GM12878 (cell line): ENCODE measurements at regions not wholly inside any gene's neighbourhood (a gene's known extent, or its start where the extent isn't known, plus 50 kb on each side); places are given as distances from the start of the nearest gene placed in this dataset.

ENCODE experiments used
- ATAC-seq: fragments of 200-7000 bp; cut with Tn5 transposase; 3 replicates; pipeline ENCODE4 v1.9.1; 2020; ENCODE audit warnings: mild to moderate bottlenecking, moderate library complexity
- BruUV-seq: library from RNA; stranded (reverse); fragments of 400-500 nt; replicated peaks from 2 replicates; lab custom pipeline; 2021; lab: Mats Ljungman, UMichigan
- CTCF ChIA-PET: fragments of 300-600 bp; sonication (Branson Sonifier 250); formaldehyde crosslinking; extraction: SDS; loops from one replicate; lab custom pipeline; 2021; ENCODE audit warnings: inconsistent platforms; lab: Yijun Ruan, JAX
- POLR2A ChIA-PET: fragments of 350-600 bp; formaldehyde crosslinking; extraction: SDS; loops from one replicate; lab custom pipeline; 2021; ENCODE audit warnings: inconsistent platforms; lab: Charles Lee
- RAD21 ChIA-PET: fragments of 300-600 bp; sonication (Branson Sonifier 250); formaldehyde crosslinking; loops from one replicate; lab custom pipeline; 2023; ENCODE audit warnings: antibody characterized with exemption; ENCODE audit not compliant: unreplicated experiment; lab: Charles Lee
- SMC1A ChIA-PET: fragments of 300-600 bp; sonication (Branson Sonifier 250); formaldehyde crosslinking; loops from one replicate; lab custom pipeline; 2023; ENCODE audit not compliant: unreplicated experiment, uncharacterized antibody; lab: Charles Lee
- DNase-seq: peaks from one replicate; pipeline ENCODE4 v3.0.0-alpha.2; 2011; ENCODE audit warnings: low read depth, low spot score
- FAIRE-seq: peaks from 3 replicates; lab custom pipeline; 2011; peaks lifted over from hg19 to GRCh38; lab: Jason Lieb, UNC
- H2AFZ ChIP-seq: 2 replicates; pipeline ENCODE4 v1.6.0; 2011; ENCODE audit warnings: low read depth, low read length, control low read depth; ENCODE audit not compliant: control insufficient read depth
- H3K27ac ChIP-seq: 2 replicates; pipeline ENCODE4 v1.5.1; 2011; ENCODE audit warnings: control low read depth; ENCODE audit not compliant: control insufficient read depth, insufficient read depth
- H3K27me3 ChIP-seq, 2 experiments: replicated peaks in 1 of 2; 2 replicates each; pipeline versions ENCODE4 v1.6.0 to v1.6.1; 2011; ENCODE audit warnings: low read length in 1 of 2; ENCODE audit not compliant: control insufficient read depth in 2 of 2, insufficient read depth in 2 of 2
- H3K36me3 ChIP-seq, 2 experiments: 2 replicates each; pipeline ENCODE4 v1.5.1; 2011; ENCODE audit warnings: low read length in 1 of 2; ENCODE audit not compliant: control insufficient read depth in 2 of 2, insufficient read depth in 2 of 2
- H3K4me1 ChIP-seq: 2 replicates; pipeline ENCODE4 v1.6.1; 2011; ENCODE audit warnings: mild to moderate bottlenecking, low read length, moderate library complexity, mixed read lengths; ENCODE audit not compliant: control insufficient read depth, insufficient read depth
- H3K4me2 ChIP-seq: 2 replicates; pipeline ENCODE4 v1.6.0; 2011; ENCODE audit warnings: control low read depth; ENCODE audit not compliant: control insufficient read depth, insufficient read depth
- H3K4me3 ChIP-seq: fragments of 200-600 bp; sonication (generic); 2 replicates; pipeline ENCODE4 v1.5.1; 2016
- H3K79me2 ChIP-seq: 2 replicates; pipeline ENCODE4 v1.6.0; 2011; ENCODE audit warnings: low read length; ENCODE audit not compliant: control insufficient read depth, insufficient read depth
- H3K9ac ChIP-seq: 2 replicates; pipeline ENCODE4 v1.8.0; 2011; ENCODE audit warnings: low read length, control low read depth, mixed read lengths; ENCODE audit not compliant: control insufficient read depth, insufficient read depth
- H3K9me3 ChIP-seq: replicated peaks from 3 replicates; pipeline ENCODE4 v1.5.1; 2011; ENCODE audit warnings: mild to moderate bottlenecking, low read length; ENCODE audit not compliant: control insufficient read depth, insufficient read depth
- H4K20me1 ChIP-seq: 2 replicates; pipeline ENCODE4 v1.6.0; 2011; ENCODE audit not compliant: control insufficient read depth, insufficient read depth
- BCL11A ChIP-seq: IDR thresholded peaks from 2 replicates; pipeline ENCODE4 v1.6.1; 2011; ENCODE audit warnings: low read depth, low read length
- CBX5 ChIP-seq: sonication (generic); IDR thresholded peaks from 2 replicates; pipeline ENCODE4 v1.6.1; 2016; ENCODE audit warnings: low read depth, moderate library complexity, mild to moderate bottlenecking, inconsistent platforms
- HDAC6 ChIP-seq: fragments of 200-600 bp; sonication (generic); IDR thresholded peaks from one replicate; pipeline ENCODE4 v1.8.0; 2017; ENCODE audit warnings: antibody characterized with exemption; ENCODE audit not compliant: unreplicated experiment
- HDGF ChIP-seq: fragments of 450-650 bp; IDR thresholded peaks from 2 replicates; pipeline ENCODE4 v1.6.1; 2016; ENCODE audit warnings: antibody characterized with exemption
- JUNB ChIP-seq: IDR thresholded peaks from 2 replicates; pipeline ENCODE4 v1.6.1; 2016; ENCODE audit warnings: antibody characterized with exemption, mild to moderate bottlenecking
- MTA2 ChIP-seq: fragments of 450-650 bp; IDR thresholded peaks from 2 replicates; pipeline ENCODE4 v1.6.1; 2016; ENCODE audit warnings: low read depth, mild to moderate bottlenecking, moderate library complexity
- MTA3 ChIP-seq: IDR thresholded peaks from 2 replicates; pipeline ENCODE4 v1.6.1; 2012; ENCODE audit warnings: low read length, inconsistent platforms, borderline replicate concordance
- RBBP5 ChIP-seq: fragments of 200-600 bp; sonication (generic); conservative IDR thresholded peaks from 2 replicates; pipeline ENCODE4 v1.6.1; 2016
- SIX5 ChIP-seq: IDR thresholded peaks from 2 replicates; pipeline ENCODE4 v1.6.1; 2011; ENCODE audit warnings: mild to moderate bottlenecking, low read depth, low read length, moderate library complexity; ENCODE audit not compliant: severe bottlenecking
- SRF ChIP-seq, 2 experiments: IDR thresholded peaks; 2 replicates each; pipeline ENCODE4 v1.6.1; 2011; ENCODE audit warnings: low read depth in 2 of 2, low read length in 2 of 2, mild to moderate bottlenecking in 1 of 2, moderate library complexity in 1 of 2
- YBX1 ChIP-seq: fragments of 450-650 bp; IDR thresholded peaks from 2 replicates; pipeline ENCODE4 v1.6.1; 2016; ENCODE audit warnings: antibody characterized with exemption
- ZSCAN29 ChIP-seq: fragments of 450-650 bp; IDR thresholded peaks from 2 replicates; pipeline ENCODE4 v1.6.1; 2017; ENCODE audit warnings: mild to moderate bottlenecking, moderate library complexity
- WGBS: methylation state at CpG from one replicate; pipeline ENCODE4 v1.1.6; 2016; ENCODE audit warnings: low lambda C conversion rate; ENCODE audit not compliant: insufficient replicate concordance, insufficient coverage; ENCODE audit errors: missing lambda C conversion rate; 5-methylcytosine and 5-hydroxymethylcytosine counted together
- in situ Hi-C: fragments of 300-500 bp; cut with MboI; formaldehyde crosslinking; loops from 9 replicates; pipeline ENCODE4 v1.14.3; 2018; ENCODE audit warnings: mixed read lengths
- intact Hi-C: fragments of 100-400 bp; cut with micrococcal nuclease; formaldehyde crosslinking; loops from one replicate; pipeline ENCODE4 v1.14.2; 2022; ENCODE audit not compliant: unreplicated experiment
- TF ChIP-seq, protein P1 (sequence below): fragments of 450-650 bp; conservative IDR thresholded peaks from 2 replicates; pipeline ENCODE4 v1.6.1; 2017; ENCODE audit warnings: mild to moderate bottlenecking, moderate library complexity
- TF ChIP-seq, protein P2 (sequence below): fragments of 450-650 bp; IDR thresholded peaks from 2 replicates; pipeline ENCODE4 v1.6.1; 2017; ENCODE audit warnings: low read depth, mild to moderate bottlenecking, moderate library complexity
- TF ChIP-seq, protein P3 (sequence below), 3 experiments: IDR thresholded peaks in 2 of 3; conservative IDR thresholded peaks in 1 of 3; 2 replicates each; pipeline ENCODE4 v1.5.1; 2011; ENCODE audit warnings: low read depth in 3 of 3, low read length in 3 of 3, mild to moderate bottlenecking in 3 of 3, control low read depth in 2 of 3, moderate library complexity in 2 of 3, inconsistent platforms in 1 of 3, mixed read lengths in 1 of 3; ENCODE audit not compliant: control insufficient read depth in 2 of 3, insufficient read depth in 1 of 3; ENCODE audit errors: extremely low read depth in 1 of 3
- TF ChIP-seq, protein P4 (sequence below): IDR thresholded peaks from 2 replicates; pipeline ENCODE4 v1.6.1; 2011; ENCODE audit warnings: borderline replicate concordance, low read depth, mild to moderate bottlenecking, moderate library complexity, mixed read lengths, low read length; ENCODE audit not compliant: insufficient read depth; ENCODE audit errors: extremely low read length
- TF ChIP-seq, protein P5 (sequence below): fragments of 450-650 bp; IDR thresholded peaks from 2 replicates; pipeline ENCODE4 v1.6.1; 2017; ENCODE audit warnings: mild to moderate bottlenecking

DNA sequence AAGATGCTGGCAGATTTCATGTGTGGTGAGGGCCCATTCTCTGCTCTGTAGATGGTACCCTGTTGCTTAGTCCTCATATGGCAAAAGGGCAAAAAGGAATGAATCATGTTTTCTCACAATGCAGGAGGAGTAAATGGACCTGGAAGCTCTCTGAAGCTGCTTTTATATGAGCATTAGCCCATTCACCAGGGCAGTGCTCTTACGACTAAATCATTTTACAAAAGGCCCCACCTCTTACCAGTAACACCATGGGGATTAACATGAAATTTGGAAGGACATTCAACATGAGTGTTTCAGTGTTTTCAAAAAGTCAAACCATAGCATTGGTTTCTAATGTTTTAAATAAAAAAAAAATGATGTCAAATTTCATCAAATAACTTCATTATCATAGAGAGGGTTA lies 495.7 kb upstream of the CBLB start:
- H3K4me2 ChIP-seq: no peak overlapping the region
- no peak overlapping the region for H2AFZ ChIP-seq
- ChIA-PET SMC1A (interaction anchor here (0.7 to 1.5 kb wide), 3 partner anchors 11 to 155 kb away, joined by 3 to 6 read pairs (median 3); no protein-coding TSS in a partner anchor), POLR2A (no interaction called here), CTCF (no interaction called here), RAD21 (no interaction called here)
- H3K9me3 ChIP-seq: peaks cover 3% of the 10 kb centered on the region; the same call in 2 of the 3 replicates
- H3K4me1 ChIP-seq: no peaks in the 10 kb centered on the region
- no peaks in the 10 kb centered on the region for H4K20me1 ChIP-seq
- intact Hi-C loops: no loop called here
- no peak overlapping the region for H3K27ac ChIP-seq
- ATAC-seq (no peak), FAIRE-seq (no peak), DNase-seq (no peak)
- no TSS peak for BruUV-seq
- H3K27me3 ChIP-seq: no peaks in the 10 kb centered on the region
- no peaks in the 10 kb centered on the region for H3K36me3 ChIP-seq
- 100% methylated on average over 1 of the region's 1 CpG for WGBS
- no peaks in the 10 kb centered on the region for H3K79me2 ChIP-seq
- H3K4me3 ChIP-seq: no peak overlapping the region
- no peak overlapping the region for H3K9ac ChIP-seq
- in situ Hi-C loops: no loop called here
- TF ChIP-seq JUNB (no peak), SIX5 (no peak), HDGF (no peak), ZSCAN29 (no peak), SRF (IDR thresholded peaks at IDR 0.05; ENCODE audit: low read depth in 2 of 2, low read length in 2 of 2) (no peak), CBX5 (no peak), MTA3 (no peak), MTA2 (no peak), HDAC6 (no peak), RBBP5 (no peak), BCL11A (no peak), YBX1 (no peak)
- TF ChIP-seq, protein P1, sequence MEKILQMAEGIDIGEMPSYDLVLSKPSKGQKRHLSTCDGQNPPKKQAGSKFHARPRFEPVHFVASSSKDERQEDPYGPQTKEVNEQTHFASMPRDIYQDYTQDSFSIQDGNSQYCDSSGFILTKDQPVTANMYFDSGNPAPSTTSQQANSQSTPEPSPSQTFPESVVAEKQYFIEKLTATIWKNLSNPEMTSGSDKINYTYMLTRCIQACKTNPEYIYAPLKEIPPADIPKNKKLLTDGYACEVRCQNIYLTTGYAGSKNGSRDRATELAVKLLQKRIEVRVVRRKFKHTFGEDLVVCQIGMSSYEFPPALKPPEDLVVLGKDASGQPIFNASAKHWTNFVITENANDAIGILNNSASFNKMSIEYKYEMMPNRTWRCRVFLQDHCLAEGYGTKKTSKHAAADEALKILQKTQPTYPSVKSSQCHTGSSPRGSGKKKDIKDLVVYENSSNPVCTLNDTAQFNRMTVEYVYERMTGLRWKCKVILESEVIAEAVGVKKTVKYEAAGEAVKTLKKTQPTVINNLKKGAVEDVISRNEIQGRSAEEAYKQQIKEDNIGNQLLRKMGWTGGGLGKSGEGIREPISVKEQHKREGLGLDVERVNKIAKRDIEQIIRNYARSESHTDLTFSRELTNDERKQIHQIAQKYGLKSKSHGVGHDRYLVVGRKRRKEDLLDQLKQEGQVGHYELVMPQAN: no peak
- TF ChIP-seq, protein P2, sequence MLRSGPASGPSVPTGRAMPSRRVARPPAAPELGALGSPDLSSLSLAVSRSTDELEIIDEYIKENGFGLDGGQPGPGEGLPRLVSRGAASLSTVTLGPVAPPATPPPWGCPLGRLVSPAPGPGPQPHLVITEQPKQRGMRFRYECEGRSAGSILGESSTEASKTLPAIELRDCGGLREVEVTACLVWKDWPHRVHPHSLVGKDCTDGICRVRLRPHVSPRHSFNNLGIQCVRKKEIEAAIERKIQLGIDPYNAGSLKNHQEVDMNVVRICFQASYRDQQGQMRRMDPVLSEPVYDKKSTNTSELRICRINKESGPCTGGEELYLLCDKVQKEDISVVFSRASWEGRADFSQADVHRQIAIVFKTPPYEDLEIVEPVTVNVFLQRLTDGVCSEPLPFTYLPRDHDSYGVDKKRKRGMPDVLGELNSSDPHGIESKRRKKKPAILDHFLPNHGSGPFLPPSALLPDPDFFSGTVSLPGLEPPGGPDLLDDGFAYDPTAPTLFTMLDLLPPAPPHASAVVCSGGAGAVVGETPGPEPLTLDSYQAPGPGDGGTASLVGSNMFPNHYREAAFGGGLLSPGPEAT: no peak
- TF ChIP-seq, protein P3, sequence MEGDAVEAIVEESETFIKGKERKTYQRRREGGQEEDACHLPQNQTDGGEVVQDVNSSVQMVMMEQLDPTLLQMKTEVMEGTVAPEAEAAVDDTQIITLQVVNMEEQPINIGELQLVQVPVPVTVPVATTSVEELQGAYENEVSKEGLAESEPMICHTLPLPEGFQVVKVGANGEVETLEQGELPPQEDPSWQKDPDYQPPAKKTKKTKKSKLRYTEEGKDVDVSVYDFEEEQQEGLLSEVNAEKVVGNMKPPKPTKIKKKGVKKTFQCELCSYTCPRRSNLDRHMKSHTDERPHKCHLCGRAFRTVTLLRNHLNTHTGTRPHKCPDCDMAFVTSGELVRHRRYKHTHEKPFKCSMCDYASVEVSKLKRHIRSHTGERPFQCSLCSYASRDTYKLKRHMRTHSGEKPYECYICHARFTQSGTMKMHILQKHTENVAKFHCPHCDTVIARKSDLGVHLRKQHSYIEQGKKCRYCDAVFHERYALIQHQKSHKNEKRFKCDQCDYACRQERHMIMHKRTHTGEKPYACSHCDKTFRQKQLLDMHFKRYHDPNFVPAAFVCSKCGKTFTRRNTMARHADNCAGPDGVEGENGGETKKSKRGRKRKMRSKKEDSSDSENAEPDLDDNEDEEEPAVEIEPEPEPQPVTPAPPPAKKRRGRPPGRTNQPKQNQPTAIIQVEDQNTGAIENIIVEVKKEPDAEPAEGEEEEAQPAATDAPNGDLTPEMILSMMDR (IDR thresholded peaks at IDR 0.05 in 2 of 3, conservative IDR thresholded peaks at IDR 0.05 in 1 of 3; ENCODE audit: control insufficient read depth in 2 of 3, extremely low read depth in 1 of 3, insufficient read depth in 1 of 3, low read depth in 3 of 3, low read length in 3 of 3): no peak
- TF ChIP-seq, protein P4, sequence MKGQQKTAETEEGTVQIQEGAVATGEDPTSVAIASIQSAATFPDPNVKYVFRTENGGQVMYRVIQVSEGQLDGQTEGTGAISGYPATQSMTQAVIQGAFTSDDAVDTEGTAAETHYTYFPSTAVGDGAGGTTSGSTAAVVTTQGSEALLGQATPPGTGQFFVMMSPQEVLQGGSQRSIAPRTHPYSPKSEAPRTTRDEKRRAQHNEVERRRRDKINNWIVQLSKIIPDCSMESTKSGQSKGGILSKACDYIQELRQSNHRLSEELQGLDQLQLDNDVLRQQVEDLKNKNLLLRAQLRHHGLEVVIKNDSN: no peak
- TF ChIP-seq, protein P5, sequence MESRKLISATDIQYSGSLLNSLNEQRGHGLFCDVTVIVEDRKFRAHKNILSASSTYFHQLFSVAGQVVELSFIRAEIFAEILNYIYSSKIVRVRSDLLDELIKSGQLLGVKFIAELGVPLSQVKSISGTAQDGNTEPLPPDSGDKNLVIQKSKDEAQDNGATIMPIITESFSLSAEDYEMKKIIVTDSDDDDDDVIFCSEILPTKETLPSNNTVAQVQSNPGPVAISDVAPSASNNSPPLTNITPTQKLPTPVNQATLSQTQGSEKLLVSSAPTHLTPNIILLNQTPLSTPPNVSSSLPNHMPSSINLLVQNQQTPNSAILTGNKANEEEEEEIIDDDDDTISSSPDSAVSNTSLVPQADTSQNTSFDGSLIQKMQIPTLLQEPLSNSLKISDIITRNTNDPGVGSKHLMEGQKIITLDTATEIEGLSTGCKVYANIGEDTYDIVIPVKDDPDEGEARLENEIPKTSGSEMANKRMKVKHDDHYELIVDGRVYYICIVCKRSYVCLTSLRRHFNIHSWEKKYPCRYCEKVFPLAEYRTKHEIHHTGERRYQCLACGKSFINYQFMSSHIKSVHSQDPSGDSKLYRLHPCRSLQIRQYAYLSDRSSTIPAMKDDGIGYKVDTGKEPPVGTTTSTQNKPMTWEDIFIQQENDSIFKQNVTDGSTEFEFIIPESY: no peak
